Stimulated activated naive B cell treated with anti-CD40 and anti-IgM and Interleukin-4, amounts not matched to agents 10 μg/mL and 1 μg/mL and 100 μg/mL, for 72 hours (primary cell): ENCODE measurements at regions not wholly inside any gene's neighbourhood (a gene's known extent, or its start where the extent isn't known, plus 50 kb on each side); places are given as distances from the start of the nearest gene placed in this dataset.
"Not testable (repeated sequence)": the region's sequence is repeated elsewhere in the genome, so short reads cannot be mapped to it uniquely, and the experiment has no call there.

ENCODE experiments used
- ATAC-seq, 2 donors: fragments of 150-1000 bp; cut with Tn5 transposase; replicated peaks; 2 replicates each; pipeline ENCODE4 v1.10.0; 2021; ENCODE audit warnings: moderate library complexity in 1 of 2
- DNase-seq: peaks from one replicate; pipeline ENCODE4 v3.0.0; 2021
- H3K27ac Mint-ChIP-seq: one replicate; pipeline ENCODE4 v1.8.0; 2022; ENCODE audit warnings: mild to moderate bottlenecking, mixed read lengths
- H3K27me3 Mint-ChIP-seq, 2 donors: one replicate each; pipeline ENCODE4 v1.8.0; 2022; ENCODE audit warnings: mixed read lengths in 2 of 2
- H3K36me3 Mint-ChIP-seq, 2 donors: one replicate each; pipeline ENCODE4 v1.8.0; 2022; ENCODE audit warnings: mixed read lengths in 2 of 2, mild to moderate bottlenecking in 1 of 2
- H3K4me1 Mint-ChIP-seq, 2 donors: one replicate each; pipeline ENCODE4 v1.8.0; 2022; ENCODE audit warnings: mixed read lengths in 2 of 2, mild to moderate bottlenecking in 1 of 2
- H3K4me3 Mint-ChIP-seq, 2 donors: one replicate each; pipeline ENCODE4 v1.8.0; 2022; ENCODE audit warnings: mild to moderate bottlenecking in 2 of 2, mixed read lengths in 2 of 2, moderate library complexity in 1 of 2
- H3K9me3 Mint-ChIP-seq, 2 donors: one replicate each; pipeline ENCODE4 v1.8.0; 2022; ENCODE audit warnings: mixed read lengths in 2 of 2, mild to moderate bottlenecking in 1 of 2

GRCh38 chr5:123720955-123721354 lies 209.0 kb downstream of the CSNK1G3 start:
- peaks cover 1 to 8% of the 10 kb centered on the region in 2 donors for H3K4me1 Mint-ChIP-seq
- peaks cover 2% of the 10 kb centered on the region in 2 donors for H3K9me3 Mint-ChIP-seq
- no peak overlapping the region for H3K27ac Mint-ChIP-seq
- DNase-seq (no peak), ATAC-seq (no peak)
- H3K4me3 Mint-ChIP-seq, result no peak overlapping the region
- peaks cover 0 to 5% of the 10 kb centered on the region in 2 donors for H3K27me3 Mint-ChIP-seq
- no peaks in the 10 kb centered on the region for H3K36me3 Mint-ChIP-seq

GRCh38 chr5:123720339-123720738 lies 208.4 kb downstream of the CSNK1G3 start:
- no peak for ATAC-seq
- H3K9me3 Mint-ChIP-seq, result no peaks in the 10 kb centered on the region
- peaks cover 1 to 8% of the 10 kb centered on the region in 2 donors for H3K4me1 Mint-ChIP-seq
- no peak for DNase-seq
- no peaks in the 10 kb centered on the region for H3K36me3 Mint-ChIP-seq
- H3K27me3 Mint-ChIP-seq, result peaks cover 0 to 5% of the 10 kb centered on the region in 2 donors
- no peak overlapping the region for H3K27ac Mint-ChIP-seq
- H3K4me3 Mint-ChIP-seq, result no peak overlapping the region

GRCh38 chr5:123719004-123719403 lies 207.0 kb downstream of the CSNK1G3 start:
- DNase-seq, result no peak
- Mint-ChIP-seq H3K36me3 (no peaks in the 10 kb centered on the region), H3K4me1 (peaks cover 1 to 8% of the 10 kb centered on the region in 2 donors), H3K4me3 (no peak overlapping the region), H3K9me3 (no peaks in the 10 kb centered on the region), H3K27ac (no peak overlapping the region), H3K27me3 (no peaks in the 10 kb centered on the region)
- no peak for ATAC-seq

GRCh38 chr5:123718238-123718637 lies 206.3 kb downstream of the CSNK1G3 start:
- H3K9me3 Mint-ChIP-seq, result peaks cover 6 to 7% of the 10 kb centered on the region in 2 donors

GRCh38 chr5:123717139-123717538 lies 205.2 kb downstream of the CSNK1G3 start:
- H3K9me3 Mint-ChIP-seq, result peaks cover 12 to 15% of the 10 kb centered on the region in 2 donors
- no peak for ATAC-seq

More at GRCh38 chr5:123718238-123718637, 206.3 kb downstream of the CSNK1G3 start:
- ATAC-seq (no peak), DNase-seq (no peak)
- H3K36me3 Mint-ChIP-seq, result peaks cover 0 to 5% of the 10 kb centered on the region in 2 donors
- H3K27ac Mint-ChIP-seq, result no peak overlapping the region
- no peaks in the 10 kb centered on the region for H3K27me3 Mint-ChIP-seq
- H3K4me3 Mint-ChIP-seq, result no peak overlapping the region
- H3K4me1 Mint-ChIP-seq, result peaks cover 1 to 8% of the 10 kb centered on the region in 2 donors

GRCh38 chr5:123710031-123710430 lies 198.1 kb downstream of the CSNK1G3 start:
- no peak for ATAC-seq
- H3K4me3 Mint-ChIP-seq, result no peak overlapping the region

More at GRCh38 chr5:123717139-123717538, 205.2 kb downstream of the CSNK1G3 start:
- Mint-ChIP-seq H3K4me1 (peaks cover 1 to 8% of the 10 kb centered on the region in 2 donors), H3K4me3 (no peak overlapping the region), H3K27me3 (no peaks in the 10 kb centered on the region), H3K27ac (no peak overlapping the region), H3K36me3 (peaks cover 0 to 5% of the 10 kb centered on the region in 2 donors)
- DNase-seq, result no peak

GRCh38 chr5:123709422-123709821 lies 197.4 kb downstream of the CSNK1G3 start:
- H3K27me3 Mint-ChIP-seq, result peaks cover 0 to 3% of the 10 kb centered on the region in 2 donors
- H3K36me3 Mint-ChIP-seq, result peaks cover 0 to 9% of the 10 kb centered on the region in 2 donors
- H3K27ac Mint-ChIP-seq, result no peak overlapping the region
- no peak for ATAC-seq
- H3K9me3 Mint-ChIP-seq, result peaks cover 20 to 23% of the 10 kb centered on the region in 2 donors
- DNase-seq, result no peak
- H3K4me1 Mint-ChIP-seq, result no peaks in the 10 kb centered on the region
- no peak overlapping the region for H3K4me3 Mint-ChIP-seq

More at GRCh38 chr5:123710031-123710430, 198.1 kb downstream of the CSNK1G3 start:
- Mint-ChIP-seq H3K36me3 (peaks cover 0 to 9% of the 10 kb centered on the region in 2 donors), H3K4me1 (no peaks in the 10 kb centered on the region), H3K9me3 (peaks cover 20 to 23% of the 10 kb centered on the region in 2 donors), H3K27ac (no peak overlapping the region), H3K27me3 (peaks cover 0 to 3% of the 10 kb centered on the region in 2 donors)
- no peak for DNase-seq

GRCh38 chr5:123708074-123708806 lies 196.3 kb downstream of the CSNK1G3 start:
- DNase-seq (no peak), ATAC-seq (no peak)
- H3K27me3 Mint-ChIP-seq, result peaks cover 0 to 3% of the 10 kb centered on the region in 2 donors

GRCh38 chr5:123706531-123706930 lies 194.6 kb downstream of the CSNK1G3 start:
- H3K27ac Mint-ChIP-seq, result no peak overlapping the region
- H3K4me3 Mint-ChIP-seq, result no peak overlapping the region
- H3K36me3 Mint-ChIP-seq, result peaks cover 0 to 3% of the 10 kb centered on the region in 2 donors
- DNase-seq (no peak), ATAC-seq (no peak)
- H3K4me1 Mint-ChIP-seq, result no peaks in the 10 kb centered on the region
- H3K9me3 Mint-ChIP-seq, result peaks cover 1 to 8% of the 10 kb centered on the region in 2 donors
- H3K27me3 Mint-ChIP-seq, result peaks cover 0 to under 1% of the 10 kb centered on the region in 2 donors

More at GRCh38 chr5:123708074-123708806, 196.3 kb downstream of the CSNK1G3 start:
- Mint-ChIP-seq H3K4me3 (no peak overlapping the region), H3K27ac (no peak overlapping the region), H3K36me3 (peaks cover 0 to 3% of the 10 kb centered on the region in 2 donors), H3K9me3 (peaks cover 14 to 17% of the 10 kb centered on the region in 2 donors), H3K4me1 (no peaks in the 10 kb centered on the region)

- Mint-ChIP-seq H3K9me3 (peaks cover 0 to 7% of the 10 kb centered on the region in 2 donors), H3K4me3 (no peak overlapping the region), H3K36me3 (peaks cover 0 to 3% of the 10 kb centered on the region in 2 donors), H3K27me3 (no peaks in the 10 kb centered on the region), H3K4me1 (no peaks in the 10 kb centered on the region), H3K27ac (no peak overlapping the region)
- ATAC-seq, result no peak
- DNase-seq, result no peak
Observed at GRCh38 chr5:123705741-123706140, 193.8 kb downstream of the CSNK1G3 start.

- Mint-ChIP-seq H3K27me3 (no peaks in the 10 kb centered on the region), H3K36me3 (no peaks in the 10 kb centered on the region), H3K4me3 (no peak overlapping the region), H3K9me3 (peaks cover 3% of the 10 kb centered on the region in 2 donors), H3K27ac (no peak overlapping the region), H3K4me1 (no peaks in the 10 kb centered on the region)
- ATAC-seq (no peak), DNase-seq (no peak)
Observed at GRCh38 chr5:123701511-123702200, 189.7 kb downstream of the CSNK1G3 start.

GRCh38 chr5:123700624-123701287 lies 188.8 kb downstream of the CSNK1G3 start:
- Mint-ChIP-seq H3K9me3 (peaks cover 3% of the 10 kb centered on the region in 2 donors), H3K4me3 (no peak overlapping the region), H3K4me1 (no peaks in the 10 kb centered on the region), H3K27ac (no peak overlapping the region), H3K27me3 (no peaks in the 10 kb centered on the region), H3K36me3 (no peaks in the 10 kb centered on the region)
- DNase-seq (no peak), ATAC-seq (no peak)

- H3K36me3 Mint-ChIP-seq, result no peaks in the 10 kb centered on the region
- H3K4me3 Mint-ChIP-seq, result no peak overlapping the region
- no peaks in the 10 kb centered on the region for H3K4me1 Mint-ChIP-seq
- H3K27ac Mint-ChIP-seq, result no peak overlapping the region
- H3K27me3 Mint-ChIP-seq, result no peaks in the 10 kb centered on the region
- ATAC-seq (no peak), DNase-seq (no peak)
- H3K9me3 Mint-ChIP-seq, result peaks cover 2 to 3% of the 10 kb centered on the region in 2 donors
Observed at GRCh38 chr5:123699571-123699970, 187.6 kb downstream of the CSNK1G3 start.

GRCh38 chr5:123698937-123699336 lies 187.0 kb downstream of the CSNK1G3 start:
- H3K27me3 Mint-ChIP-seq, H3K4me1 Mint-ChIP-seq: not testable (repeated sequence)

More at GRCh38 chr5:123698937-123699336, 187.0 kb downstream of the CSNK1G3 start:
- H3K4me3 Mint-ChIP-seq, H3K9me3 Mint-ChIP-seq, H3K36me3 Mint-ChIP-seq, ATAC-seq, H3K27ac Mint-ChIP-seq, DNase-seq: not testable (repeated sequence)
